Adrenal gland (tissue), 9 donors: ENCODE measurements at regions not wholly inside any gene's neighbourhood (a gene's known extent, or its start where the extent isn't known, plus 50 kb on each side); places are given as distances from the start of the nearest gene placed in this dataset.

Experiments
- DNase-seq, 7 donors: peaks; one replicate each; pipeline ENCODE4 v3.0.0-alpha.2; 2019 to 2020
- H3K27ac ChIP-seq, 5 donors: fragments of 200-600 bp; sonication (generic) in 4 of 5; 1 replicate in 3 of 5; 2 replicates in 2 of 5; pipeline versions ENCODE4 v1.5.1 to v1.8.0; 2016 to 2020; ENCODE audit warnings: mild to moderate bottlenecking in 1 of 5
- H3K27me3 ChIP-seq: fragments of 200-600 bp; 2 replicates; pipeline ENCODE4 v1.8.0; 2021
- H3K36me3 ChIP-seq, 2 donors: fragments of 200-600 bp; replicated peaks in 1 of 2; 1 replicate in 1 of 2; 2 replicates in 1 of 2; pipeline versions ENCODE4 v1.5.1 to v1.8.0; 2018 to 2022
- H3K4me1 ChIP-seq, 2 donors: fragments of 200-600 bp; replicated peaks in 1 of 2; 1 replicate in 1 of 2; 2 replicates in 1 of 2; pipeline versions ENCODE4 v1.5.1 to v1.8.0; 2018 to 2021
- H3K4me3 ChIP-seq, 4 donors: fragments of 200-600 bp; sonication (generic) in 3 of 4; one replicate each; pipeline ENCODE4 v1.5.1; 2016 to 2018
- H3K9me3 ChIP-seq, 3 donors: fragments of 200-600 bp; sonication (generic) in 1 of 3; replicated peaks in 1 of 3; 1 replicate in 2 of 3; 2 replicates in 1 of 3; pipeline versions ENCODE4 v1.5.1 to v1.8.0; 2016 to 2021
- CTCF ChIP-seq, 6 experiments: fragments of 450-650 bp in 4 of 6; fragments of 200-600 bp in 2 of 6; sonication (generic) in 1 of 6; IDR thresholded peaks; 1 replicate in 5 of 6; 2 replicates in 1 of 6; pipeline versions ENCODE4 v1.5.1 to v1.8.0; 2016 to 2021; ENCODE audit warnings: antibody characterized with exemption in 6 of 6, mild to moderate bottlenecking in 2 of 6, moderate library complexity in 1 of 6
- POLR2A ChIP-seq, 2 donors: fragments of 450-650 bp; IDR thresholded peaks; one replicate each; pipeline ENCODE4 v1.6.1; 2017; ENCODE audit warnings: antibody characterized with exemption in 2 of 2, mild to moderate bottlenecking in 2 of 2, moderate library complexity in 1 of 2
- WGBS, 4 donors: extraction: QIAGEN DNeasy Blood & Tissue Kit in 2 of 4; methylation state at CpG; one replicate each; pipeline versions ENCODE4 v1.1.5 to v1.1.7; 2013 to 2017; 5-methylcytosine and 5-hydroxymethylcytosine counted together
- intact Hi-C, 2 donors: fragments of 100-400 bp; cut with DNase I; formaldehyde crosslinking; loops; one replicate each; pipeline versions ENCODE4 v1.14.1 to v1.15.0; 2022 to 2023
- donor health status: healthy with polysubstance abuse.
- donor health status: Bipolar disorder and iron deficiency.
- donor health status: DM: yes; HTN: yes; CAD: no.
- donor health status: DM: no; HTN: no; CAD: no.
- donor health status: DM: no; HTN: no; CAD: no.

GRCh38 chr9:75289332-75289731, 201.0 kb downstream of the OSTF1 start:
- TF ChIP-seq POLR2A (IDR thresholded peaks at IDR 0.05), result no peak
- TF ChIP-seq CTCF (IDR thresholded peaks at IDR 0.05), result no peak

DNA sequence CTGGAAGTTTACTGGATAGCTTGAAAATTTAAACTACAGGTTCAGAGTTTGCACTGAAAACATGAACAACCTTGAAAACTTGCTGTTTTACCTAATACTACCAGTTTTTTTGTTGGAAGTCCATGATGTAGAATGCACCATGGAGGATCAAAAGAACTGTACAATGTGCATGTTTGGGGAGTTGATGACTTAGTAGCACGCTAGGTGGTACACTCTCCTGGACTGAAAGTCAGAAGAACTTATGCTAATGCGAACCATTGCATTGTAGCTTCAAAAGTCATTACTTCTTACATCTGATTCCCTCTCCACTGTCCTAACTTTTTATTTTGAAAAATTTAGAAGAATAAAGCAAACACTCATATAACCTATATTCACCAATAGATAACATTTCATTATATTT, 211.0 kb downstream of the OSTF1 start:
- no peak for DNase-seq
- no peak overlapping the region for H3K27ac ChIP-seq
- intact Hi-C loops, result no loop called here

More at GRCh38 chr9:75289332-75289731, 201.0 kb downstream of the OSTF1 start:
- no peaks in the 10 kb centered on the region for H3K9me3 ChIP-seq
- H3K4me3 ChIP-seq, result no peak overlapping the region
- no peak overlapping the region for H3K27ac ChIP-seq
- H3K36me3 ChIP-seq, result no peaks in the 10 kb centered on the region
- no peaks in the 10 kb centered on the region for H3K4me1 ChIP-seq
- H3K27me3 ChIP-seq, result no peaks in the 10 kb centered on the region
- intact Hi-C loops, result no loop called here
- DNase-seq, result no peak

GRCh38 chr9:75333624-75334023, 245.3 kb downstream of the OSTF1 start:
- no peak overlapping the region for H3K27ac ChIP-seq
- DNase-seq, result no peak
- H3K9me3 ChIP-seq, result no peaks in the 10 kb centered on the region
- H3K4me3 ChIP-seq, result no peak overlapping the region
- no peaks in the 10 kb centered on the region for H3K4me1 ChIP-seq
- 59 to 74% (median 69%) methylated on average over 2 of the region's 2 CpGs for WGBS, 4 donors
- TF ChIP-seq POLR2A (IDR thresholded peaks at IDR 0.05) (no peak), CTCF (IDR thresholded peaks at IDR 0.05) (peak in 4 of 6 experiments; percentile 19 to 47 (median 29))
- H3K27me3 ChIP-seq, result no peaks in the 10 kb centered on the region
- no peaks in the 10 kb centered on the region for H3K36me3 ChIP-seq
- intact Hi-C loops, result no loop called here

More for the DNA sequence above, 211.0 kb downstream of the OSTF1 start:
- H3K4me1 ChIP-seq, result no peaks in the 10 kb centered on the region
- H3K36me3 ChIP-seq, result no peaks in the 10 kb centered on the region
- H3K9me3 ChIP-seq, result no peaks in the 10 kb centered on the region
- no peaks in the 10 kb centered on the region for H3K27me3 ChIP-seq
- 73 to 90% (median 81%) methylated on average over 2 of the region's 2 CpGs for WGBS, 4 donors
- TF ChIP-seq POLR2A (IDR thresholded peaks at IDR 0.05) (no peak), CTCF (IDR thresholded peaks at IDR 0.05) (no peak)
- H3K4me3 ChIP-seq, result no peak overlapping the region

GRCh38 chr9:75358846-75359245, 270.5 kb downstream of the OSTF1 start:
- intact Hi-C loops, result no loop called here
- Histone ChIP-seq H3K4me1 (no peaks in the 10 kb centered on the region), H3K27ac (no peak overlapping the region), H3K9me3 (no peaks in the 10 kb centered on the region), H3K36me3 (no peaks in the 10 kb centered on the region), H3K4me3 (no peak overlapping the region), H3K27me3 (no peaks in the 10 kb centered on the region)
- TF ChIP-seq POLR2A (IDR thresholded peaks at IDR 0.05), result no peak
- TF ChIP-seq CTCF (IDR thresholded peaks at IDR 0.05), result no peak
- DNase-seq, result no peak
- WGBS, 4 donors, result 71 to 85% (median 78%) methylated on average over 1 of the region's 1 CpG
